ENCODE measurements at regions not wholly inside any gene's neighbourhood (a gene's known extent, or its start where the extent isn't known, plus 50 kb on each side); places are given as distances from the start of the nearest gene placed in this dataset.

- TF ChIP-seq CTCF (IDR thresholded peaks at IDR 0.05; ENCODE audit: low read depth, low read length, poor library complexity, severe bottlenecking) (no peak), EZH2phosphoT487 (IDR thresholded peaks at IDR 0.05; ENCODE audit: borderline replicate concordance, low read length) (no peak)
Measured at GRCh38 chr3:153829606-153830170, 291.5 kb upstream of the ARHGEF26 start.
